HFFc6 (cell line): ENCODE measurements at regions not wholly inside any gene's neighbourhood (a gene's known extent, or its start where the extent isn't known, plus 50 kb on each side); places are given as distances from the start of the nearest gene placed in this dataset.
"Not testable (repeated sequence)": the region's sequence is repeated elsewhere in the genome, so short reads cannot be mapped to it uniquely, and the experiment has no call there.

Experiments used
- DNase-seq: peaks from one replicate; pipeline ENCODE4 v3.0.0-alpha.2; 2018
- H3K27ac Mint-ChIP-seq: 2 replicates; pipeline ENCODE4 v1.8.0; 2020; ENCODE audit warnings: mild to moderate bottlenecking, mixed read lengths
- H3K27me3 Mint-ChIP-seq: 2 replicates; pipeline ENCODE4 v1.8.0; 2021; ENCODE audit warnings: mild to moderate bottlenecking, moderate library complexity, mixed read lengths; ENCODE audit not compliant: insufficient read depth
- H3K36me3 Mint-ChIP-seq: 2 replicates; pipeline ENCODE4 v1.8.0; 2021; ENCODE audit warnings: low read depth, mixed read lengths
- H3K4me1 Mint-ChIP-seq: 2 replicates; pipeline ENCODE4 v1.8.0; 2020; ENCODE audit warnings: low read depth, mixed read lengths
- H3K4me3 Mint-ChIP-seq: 2 replicates; pipeline ENCODE4 v1.8.0; 2020; ENCODE audit warnings: mild to moderate bottlenecking, moderate library complexity, mixed read lengths
- H3K9me3 Mint-ChIP-seq: 2 replicates; pipeline ENCODE4 v1.8.0; 2020; ENCODE audit warnings: mild to moderate bottlenecking, mixed read lengths
- TF ChIP-seq, protein P1 (sequence below): fragments of 200-600 bp; sonication (generic); IDR thresholded peaks from 2 replicates; pipeline ENCODE4 v1.5.0; 2021; ENCODE audit warnings: antibody characterized with exemption, mild to moderate bottlenecking

DNA sequence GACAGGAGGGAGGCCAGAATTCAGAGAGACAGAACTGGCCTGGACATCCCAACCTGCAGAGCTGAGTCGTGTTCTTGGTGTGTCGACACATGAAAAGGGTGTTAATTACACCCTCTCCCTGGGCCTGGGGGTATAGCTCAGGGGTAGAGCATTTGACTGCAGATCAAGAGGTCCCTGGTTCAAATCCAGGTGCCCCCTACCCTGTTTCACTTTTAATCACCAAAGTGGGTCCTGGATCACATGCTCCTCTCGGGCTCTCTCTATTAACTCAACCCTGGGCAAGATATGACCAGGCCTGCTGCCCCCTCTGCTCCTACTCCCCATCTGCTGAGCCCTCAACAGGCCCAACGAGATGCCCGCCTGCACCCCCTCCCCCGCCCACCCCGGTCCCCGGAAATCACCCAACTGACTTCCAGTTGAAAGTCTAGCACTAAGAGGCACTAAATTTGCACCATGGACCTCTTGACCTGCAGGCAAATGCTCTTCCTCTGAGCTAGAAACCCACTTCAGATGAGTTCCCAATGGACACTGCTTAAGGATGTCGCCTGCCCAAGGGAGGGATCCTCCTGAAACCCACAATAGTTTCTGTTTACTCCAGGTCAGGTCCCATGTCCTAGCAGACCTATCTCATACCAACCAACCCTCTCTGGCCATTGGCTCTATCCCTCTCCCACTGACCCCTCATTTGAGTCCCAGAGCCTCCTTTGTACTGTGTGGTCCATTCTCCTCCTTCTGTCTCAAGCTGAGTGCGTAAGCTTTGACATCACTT is 137.6 kb downstream of the ZNF467 start:
- Mint-ChIP-seq H3K27me3 (peaks cover 13% of the 10 kb centered on the region), H3K36me3 (no peaks in the 10 kb centered on the region), H3K4me1 (no peaks in the 10 kb centered on the region), H3K9me3 (no peaks in the 10 kb centered on the region), H3K27ac (no peak overlapping the region), H3K4me3 (no peak overlapping the region)
- DNase-seq, result no peak
- TF ChIP-seq, protein P1, sequence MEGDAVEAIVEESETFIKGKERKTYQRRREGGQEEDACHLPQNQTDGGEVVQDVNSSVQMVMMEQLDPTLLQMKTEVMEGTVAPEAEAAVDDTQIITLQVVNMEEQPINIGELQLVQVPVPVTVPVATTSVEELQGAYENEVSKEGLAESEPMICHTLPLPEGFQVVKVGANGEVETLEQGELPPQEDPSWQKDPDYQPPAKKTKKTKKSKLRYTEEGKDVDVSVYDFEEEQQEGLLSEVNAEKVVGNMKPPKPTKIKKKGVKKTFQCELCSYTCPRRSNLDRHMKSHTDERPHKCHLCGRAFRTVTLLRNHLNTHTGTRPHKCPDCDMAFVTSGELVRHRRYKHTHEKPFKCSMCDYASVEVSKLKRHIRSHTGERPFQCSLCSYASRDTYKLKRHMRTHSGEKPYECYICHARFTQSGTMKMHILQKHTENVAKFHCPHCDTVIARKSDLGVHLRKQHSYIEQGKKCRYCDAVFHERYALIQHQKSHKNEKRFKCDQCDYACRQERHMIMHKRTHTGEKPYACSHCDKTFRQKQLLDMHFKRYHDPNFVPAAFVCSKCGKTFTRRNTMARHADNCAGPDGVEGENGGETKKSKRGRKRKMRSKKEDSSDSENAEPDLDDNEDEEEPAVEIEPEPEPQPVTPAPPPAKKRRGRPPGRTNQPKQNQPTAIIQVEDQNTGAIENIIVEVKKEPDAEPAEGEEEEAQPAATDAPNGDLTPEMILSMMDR, result no peak

DNA sequence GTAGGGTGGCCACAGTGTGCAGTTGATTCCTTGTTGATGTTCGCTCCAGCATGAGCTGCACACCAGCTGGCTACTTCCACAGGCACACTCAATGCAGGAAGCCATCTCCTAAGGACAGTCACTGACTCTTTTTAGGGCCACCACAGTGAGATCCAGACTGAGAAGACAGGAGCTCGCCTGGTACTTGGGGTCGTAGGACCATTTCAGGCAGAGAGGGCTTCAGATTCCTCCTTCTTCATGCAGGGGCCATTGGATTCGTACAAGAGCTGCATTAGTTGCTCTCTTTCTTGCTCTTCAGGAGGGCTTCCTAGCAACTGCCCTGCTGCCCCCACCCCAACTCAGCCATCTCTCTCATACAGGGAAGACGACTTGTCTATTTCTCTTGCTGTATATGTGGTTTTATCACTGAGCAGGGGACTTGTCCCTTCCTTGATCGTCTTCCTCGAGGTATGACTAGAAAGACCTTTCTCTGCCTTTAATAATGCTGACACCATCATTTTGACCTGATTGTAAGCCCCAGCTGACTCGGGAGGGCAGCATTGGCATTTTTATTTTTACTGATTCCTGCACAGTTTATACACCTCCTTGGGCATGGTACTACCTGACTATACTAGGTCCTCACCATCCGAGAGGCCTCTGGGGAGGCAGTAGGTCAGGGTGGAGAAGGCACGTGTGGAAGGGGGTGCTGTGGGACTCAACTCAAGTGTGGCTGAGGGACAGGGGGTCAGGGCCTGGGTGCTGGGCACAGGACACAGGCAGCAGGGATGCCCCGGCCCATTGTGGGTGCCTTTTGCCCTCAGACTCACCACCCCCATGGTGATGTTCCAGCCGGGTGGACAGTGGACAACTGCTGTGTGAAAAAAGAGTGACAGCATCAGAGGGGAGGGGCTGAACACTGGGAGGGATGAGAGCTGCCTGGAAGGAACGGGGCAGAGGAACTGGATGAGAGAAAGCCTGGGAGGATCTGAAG is 136.7 kb upstream of the ZNF746 start:
- no peak overlapping the region for H3K4me3 Mint-ChIP-seq
- H3K27me3 Mint-ChIP-seq, result peaks cover 10% of the 10 kb centered on the region
- TF ChIP-seq, protein P1, result no peak

GRCh38 chr7:149628361-149629149 is 130.9 kb upstream of the ZNF746 start:
- not testable (repeated sequence) for H3K27ac Mint-ChIP-seq, H3K4me3 Mint-ChIP-seq, H3K36me3 Mint-ChIP-seq, DNase-seq, H3K27me3 Mint-ChIP-seq, H3K9me3 Mint-ChIP-seq
- H3K4me1 Mint-ChIP-seq, result peaks cover 13% of the 10 kb centered on the region; the same call in 1 of the 2 replicates

More for the DNA sequence above, 136.7 kb upstream of the ZNF746 start:
- Mint-ChIP-seq H3K36me3 (no peaks in the 10 kb centered on the region), H3K4me1 (no peaks in the 10 kb centered on the region), H3K9me3 (no peaks in the 10 kb centered on the region), H3K27ac (no peak overlapping the region)
- DNase-seq, result no peak

GRCh38 chr7:149627911-149628310 is 130.3 kb upstream of the ZNF746 start:
- Mint-ChIP-seq H3K27ac (no peak overlapping the region), H3K4me1 (peaks cover 20% of the 10 kb centered on the region)
- no peak for DNase-seq

GRCh38 chr7:149626972-149627371 is 129.4 kb upstream of the ZNF746 start:
- no peak overlapping the region for H3K27ac Mint-ChIP-seq
- no peaks in the 10 kb centered on the region for H3K9me3 Mint-ChIP-seq
- H3K36me3 Mint-ChIP-seq, result no peaks in the 10 kb centered on the region
- H3K4me3 Mint-ChIP-seq, result no peak overlapping the region
- TF ChIP-seq, protein P1, result no peak
- H3K27me3 Mint-ChIP-seq, result peaks cover 8% of the 10 kb centered on the region; the same call in 1 of the 2 replicates
- peaks cover 29% of the 10 kb centered on the region for H3K4me1 Mint-ChIP-seq
- DNase-seq, result no peak

More at GRCh38 chr7:149627911-149628310, 130.3 kb upstream of the ZNF746 start:
- Mint-ChIP-seq H3K4me3 (no peak overlapping the region), H3K27me3 (peaks cover 8% of the 10 kb centered on the region; the same call in 1 of the 2 replicates), H3K9me3 (no peaks in the 10 kb centered on the region), H3K36me3 (no peaks in the 10 kb centered on the region)
- TF ChIP-seq, protein P1, result no peak
